Cardiac fibroblast (primary cell): ENCODE measurements at regions not wholly inside any gene's neighbourhood (a gene's known extent, or its start where the extent isn't known, plus 50 kb on each side); places are given as distances from the start of the nearest gene placed in this dataset.

Experiments
- DNase-seq, 2 donors: peaks; one replicate each; pipeline versions ENCODE4 v3.0.0 to v3.0.0-alpha.2; 2010; ENCODE audit warnings: low read depth in 2 of 2
- H3K4me3 ChIP-seq, 2 donors: replicated peaks in 1 of 2; 1 replicate in 1 of 2; 2 replicates in 1 of 2; pipeline ENCODE4 v1.5.1; 2011; ENCODE audit warnings: low read depth in 2 of 2, low read length in 2 of 2, mild to moderate bottlenecking in 2 of 2, moderate library complexity in 1 of 2
- TF ChIP-seq, protein P1 (sequence below): IDR thresholded peaks from one replicate; pipeline ENCODE4 v1.5.1; 2011; ENCODE audit warnings: low read depth, mild to moderate bottlenecking, low read length, inconsistent platforms

DNA sequence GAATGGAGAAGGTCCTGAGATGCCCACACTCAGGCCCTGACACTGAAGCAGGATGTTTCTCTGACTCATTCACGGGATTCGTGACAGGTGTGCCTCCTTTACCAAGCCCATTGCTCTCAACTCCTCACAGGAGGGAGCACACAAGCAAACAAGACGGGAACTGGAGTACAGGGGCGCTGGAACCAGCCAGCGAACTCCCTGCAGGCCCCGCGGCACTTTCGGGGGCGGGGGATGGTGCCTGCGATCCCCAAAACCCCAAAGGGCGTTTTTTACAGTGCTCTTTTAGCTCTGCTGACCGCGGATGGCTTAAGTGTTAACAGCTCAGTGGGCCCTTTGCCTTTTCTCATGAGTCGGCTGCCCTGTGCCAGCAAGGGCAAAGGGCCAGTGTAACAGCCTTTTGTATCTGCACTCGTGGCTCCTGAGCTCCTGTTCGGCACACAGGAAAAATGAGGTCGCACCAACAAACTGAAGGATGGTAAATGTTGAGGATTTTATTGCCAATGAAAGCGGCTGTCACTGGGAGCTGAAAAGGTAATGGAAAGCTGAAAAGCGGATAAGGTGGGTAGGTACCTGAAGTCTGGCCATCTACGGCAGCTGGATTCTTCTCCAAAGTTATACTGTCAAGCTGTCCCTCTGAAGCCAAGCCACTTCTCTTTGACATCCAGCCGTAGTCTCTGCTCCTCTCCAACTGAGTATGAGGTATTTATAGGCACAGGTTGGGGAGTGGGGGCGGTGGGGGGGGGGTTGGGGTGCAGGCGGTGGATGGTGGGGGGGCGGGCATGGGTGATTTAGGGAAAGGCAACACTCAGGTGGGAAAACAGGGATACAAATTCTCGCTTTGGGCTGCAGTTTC, 65.0 kb upstream of the TRPC4 start:
- no peak for DNase-seq
- no peak overlapping the region for H3K4me3 ChIP-seq
- TF ChIP-seq, protein P1, sequence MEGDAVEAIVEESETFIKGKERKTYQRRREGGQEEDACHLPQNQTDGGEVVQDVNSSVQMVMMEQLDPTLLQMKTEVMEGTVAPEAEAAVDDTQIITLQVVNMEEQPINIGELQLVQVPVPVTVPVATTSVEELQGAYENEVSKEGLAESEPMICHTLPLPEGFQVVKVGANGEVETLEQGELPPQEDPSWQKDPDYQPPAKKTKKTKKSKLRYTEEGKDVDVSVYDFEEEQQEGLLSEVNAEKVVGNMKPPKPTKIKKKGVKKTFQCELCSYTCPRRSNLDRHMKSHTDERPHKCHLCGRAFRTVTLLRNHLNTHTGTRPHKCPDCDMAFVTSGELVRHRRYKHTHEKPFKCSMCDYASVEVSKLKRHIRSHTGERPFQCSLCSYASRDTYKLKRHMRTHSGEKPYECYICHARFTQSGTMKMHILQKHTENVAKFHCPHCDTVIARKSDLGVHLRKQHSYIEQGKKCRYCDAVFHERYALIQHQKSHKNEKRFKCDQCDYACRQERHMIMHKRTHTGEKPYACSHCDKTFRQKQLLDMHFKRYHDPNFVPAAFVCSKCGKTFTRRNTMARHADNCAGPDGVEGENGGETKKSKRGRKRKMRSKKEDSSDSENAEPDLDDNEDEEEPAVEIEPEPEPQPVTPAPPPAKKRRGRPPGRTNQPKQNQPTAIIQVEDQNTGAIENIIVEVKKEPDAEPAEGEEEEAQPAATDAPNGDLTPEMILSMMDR: no peak

DNA sequence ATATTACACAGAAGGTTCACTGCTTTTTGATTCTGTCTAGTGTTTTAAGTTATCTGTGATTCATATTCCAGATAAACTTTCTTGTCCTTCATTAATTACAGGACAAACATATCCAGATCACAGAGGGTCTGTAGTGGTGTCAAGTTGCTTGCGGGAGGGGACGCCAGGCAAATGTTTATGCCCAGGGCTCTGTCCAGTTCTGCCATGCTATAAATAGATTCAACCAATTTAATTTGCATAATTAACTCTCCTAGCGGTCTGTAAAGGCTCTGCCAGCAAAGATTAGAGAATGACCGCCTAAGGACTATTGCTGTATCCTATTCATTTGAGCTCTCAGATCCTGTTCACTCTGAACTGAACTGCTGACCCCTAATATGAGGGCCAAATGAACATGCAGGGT, 59.7 kb upstream of the TRPC4 start:
- DNase-seq: no peak
- no peak overlapping the region for H3K4me3 ChIP-seq
- TF ChIP-seq, protein P1: no peak

DNA sequence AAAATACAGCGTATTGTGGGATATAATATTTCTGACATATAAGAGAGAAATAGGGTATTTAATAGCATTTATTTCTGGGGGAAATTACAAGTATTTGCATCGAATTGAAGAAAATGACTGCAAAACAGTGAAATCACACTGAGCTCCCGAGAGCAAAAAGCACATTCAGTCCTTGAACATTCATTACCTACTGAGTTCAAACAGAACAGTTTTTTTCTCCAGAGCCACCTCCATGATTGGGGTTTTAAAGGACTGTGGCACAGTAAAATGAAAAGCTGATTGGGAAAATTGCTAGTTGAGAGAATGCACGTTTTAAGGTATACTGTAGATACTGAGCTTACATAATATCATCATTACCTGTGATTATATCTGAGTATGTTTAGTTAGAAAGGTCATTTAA, 58.0 kb upstream of the TRPC4 start:
- DNase-seq: no peak
- TF ChIP-seq, protein P1: no peak
- no peak overlapping the region for H3K4me3 ChIP-seq

DNA sequence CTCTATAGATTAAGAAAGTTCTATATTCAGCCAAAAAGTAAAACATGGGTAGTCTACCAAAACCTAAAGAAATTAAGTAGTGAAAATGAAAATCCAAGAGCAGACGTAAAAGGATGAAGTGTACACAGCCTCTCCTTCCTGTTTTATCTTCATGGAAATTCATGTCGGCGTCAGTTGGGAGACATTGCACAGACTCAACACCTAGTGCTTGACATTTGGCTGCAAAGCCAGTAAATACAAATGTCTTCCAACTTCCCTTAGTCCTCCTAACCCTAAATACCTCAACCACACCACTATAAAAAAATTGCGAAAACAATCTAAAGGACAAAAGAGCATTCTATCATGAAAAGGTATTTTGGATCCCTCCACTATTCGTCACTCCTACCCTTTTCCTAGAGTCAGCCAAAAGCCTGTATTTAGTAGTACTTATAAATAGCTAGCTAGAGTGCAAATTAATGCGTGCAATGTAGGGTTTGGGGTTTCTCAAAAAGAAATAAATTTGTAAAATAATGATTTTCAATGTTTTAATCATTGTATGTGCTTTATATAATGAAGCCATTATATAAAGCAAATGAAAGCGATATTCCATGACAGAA, 56.4 kb upstream of the TRPC4 start:
- H3K4me3 ChIP-seq: no peak overlapping the region
- TF ChIP-seq, protein P1: no peak
- DNase-seq: no peak

DNA sequence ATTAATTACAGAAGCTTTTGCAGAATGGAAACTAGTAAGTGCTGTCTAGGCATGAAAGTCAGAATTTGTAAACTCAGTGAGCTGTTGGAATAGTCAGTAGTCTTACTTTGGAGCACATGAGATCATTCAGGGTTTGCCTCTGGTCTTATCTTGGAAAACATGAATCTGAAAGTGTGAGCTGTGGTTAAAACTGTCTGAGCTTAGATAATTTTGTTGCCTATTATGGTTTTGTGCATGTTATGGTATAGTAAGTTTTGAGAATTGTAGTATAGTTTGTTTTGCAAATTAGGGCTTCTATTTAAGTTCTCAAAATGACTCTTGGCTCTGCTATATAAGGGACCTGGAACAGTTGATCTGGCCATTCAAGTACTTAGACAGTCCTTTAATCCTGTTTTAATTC, 53.7 kb upstream of the TRPC4 start:
- DNase-seq: no peak
- TF ChIP-seq, protein P1: no peak
- H3K4me3 ChIP-seq: no peak overlapping the region

DNA sequence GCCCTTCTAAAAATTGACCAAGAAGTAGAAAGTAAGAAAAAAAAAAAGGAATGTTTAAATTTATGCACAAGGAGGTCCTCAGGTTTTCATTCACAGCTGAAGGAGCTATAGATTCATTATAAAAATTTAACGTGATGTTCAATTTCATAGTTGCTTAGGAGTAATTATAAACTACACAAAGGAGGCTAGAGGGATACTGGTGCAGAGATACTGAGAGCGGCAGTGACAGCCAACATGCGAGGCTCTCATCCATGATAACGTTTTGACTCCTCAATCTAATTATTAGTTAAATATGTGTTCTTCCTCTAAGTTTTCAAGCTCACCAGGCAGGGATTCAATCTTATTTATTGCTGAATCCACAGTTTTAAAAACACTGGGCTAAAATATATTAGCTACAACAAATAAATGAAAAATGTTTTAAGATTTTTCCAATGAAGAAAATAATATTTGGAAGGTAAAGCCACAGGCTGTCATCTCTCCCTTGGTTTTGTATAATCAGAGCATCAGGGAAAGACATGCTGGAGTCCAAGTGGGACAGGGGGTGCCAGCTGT, 49.8 kb upstream of the TRPC4 start:
- peak in 1 of 2 donors; percentile 2 for DNase-seq
- no peak overlapping the region for H3K4me3 ChIP-seq
- TF ChIP-seq, protein P1: no peak
